NCI-H1105 (cell line): ENCODE measurements at regions not wholly inside any gene's neighbourhood (a gene's known extent, or its start where the extent isn't known, plus 50 kb on each side); places are given as distances from the start of the nearest gene placed in this dataset.

Experiments used
- DNase-seq: peaks from one replicate; lab custom pipeline; 2025; lab: John Stamatoyannopoulos, UW

GRCh38 chr6:126148853-126149252 is 162.5 kb downstream of the TRMT11 start:
- no peak for DNase-seq

GRCh38 chr6:126152372-126152745 is 166.0 kb downstream of the TRMT11 start:
- no peak for DNase-seq

GRCh38 chr6:126153661-126154060 is 167.3 kb downstream of the TRMT11 start:
- no peak for DNase-seq

GRCh38 chr6:126156973-126157372 is 170.6 kb downstream of the TRMT11 start:
- DNase-seq = no peak

- no peak for DNase-seq
These were observed 172.2 kb upstream of the CENPW start for GRCh38 chr6:126167726-126168125.

GRCh38 chr6:126170433-126170832 is 169.5 kb upstream of the CENPW start:
- DNase-seq = no peak

GRCh38 chr6:126170978-126171382 is 168.9 kb upstream of the CENPW start:
- DNase-seq = peak; percentile 13

- no peak for DNase-seq
These were observed 167.8 kb upstream of the CENPW start for GRCh38 chr6:126172131-126172530.

- DNase-seq = no peak
These were observed 166.7 kb upstream of the CENPW start for GRCh38 chr6:126173265-126173664.

- DNase-seq = no peak
These were observed 165.2 kb upstream of the CENPW start for GRCh38 chr6:126174697-126175096.

- no peak for DNase-seq
These were observed 164.7 kb upstream of the CENPW start for GRCh38 chr6:126175251-126175650.

GRCh38 chr6:126176282-126176681 is 163.6 kb upstream of the CENPW start:
- DNase-seq = no peak

GRCh38 chr6:126180585-126180984 is 159.3 kb upstream of the CENPW start:
- no peak for DNase-seq

- DNase-seq = no peak
These were observed 158.7 kb upstream of the CENPW start for GRCh38 chr6:126181173-126181741.

- no peak for DNase-seq
These were observed 158.0 kb upstream of the CENPW start for GRCh38 chr6:126181890-126182289.

- no peak for DNase-seq
These were observed 157.1 kb upstream of the CENPW start for GRCh38 chr6:126182650-126183311.

- no peak for DNase-seq
These were observed 154.1 kb upstream of the CENPW start for GRCh38 chr6:126185774-126186173.

- DNase-seq = no peak
These were observed 151.5 kb upstream of the CENPW start for GRCh38 chr6:126188279-126188909.

GRCh38 chr6:126195625-126196236 is 144.2 kb upstream of the CENPW start:
- DNase-seq = no peak

GRCh38 chr6:126198631-126199030 is 141.3 kb upstream of the CENPW start:
- DNase-seq = no peak

- DNase-seq = no peak
These were observed 140.4 kb upstream of the CENPW start for GRCh38 chr6:126199466-126199865.

GRCh38 chr6:126202707-126203106 is 137.2 kb upstream of the CENPW start:
- no peak for DNase-seq

- DNase-seq = no peak
These were observed 135.8 kb upstream of the CENPW start for GRCh38 chr6:126204126-126204525.
